Caki2 (cell line): ENCODE measurements at regions not wholly inside any gene's neighbourhood (a gene's known extent, or its start where the extent isn't known, plus 50 kb on each side); places are given as distances from the start of the nearest gene placed in this dataset.

Experiments
- DNase-seq: peaks from one replicate; pipeline ENCODE4 v3.0.0-alpha.2; 2015; ENCODE audit warnings: low read depth
- in situ Hi-C: cut with HindIII; loops from 2 replicates; pipeline ENCODE4 v1.10.0; 2016; ENCODE audit warnings: low sequenced_read_pairs, low pct_unique_long_range_greater_than_20kb, mixed read lengths

GRCh38 chr4:11546391-11547175 lies 117.9 kb upstream of the HS3ST1 start:
- in situ Hi-C loops = no loop called here
- DNase-seq = no peak

- DNase-seq = no peak
- in situ Hi-C loops = no loop called here
These were observed 117.0 kb upstream of the HS3ST1 start for GRCh38 chr4:11545651-11546050.

- in situ Hi-C loops = no loop called here
- DNase-seq = no peak
These were observed 115.5 kb upstream of the HS3ST1 start for GRCh38 chr4:11544211-11544610.

- DNase-seq = peak; percentile 69
- in situ Hi-C loops = no loop called here
These were observed 115.0 kb upstream of the HS3ST1 start for GRCh38 chr4:11543706-11544105.

- in situ Hi-C loops = no loop called here
- DNase-seq = no peak
These were observed 114.3 kb upstream of the HS3ST1 start for GRCh38 chr4:11542952-11543351.

- in situ Hi-C loops = no loop called here
- no peak for DNase-seq
These were observed 109.2 kb upstream of the HS3ST1 start for GRCh38 chr4:11537846-11538245.

- no peak for DNase-seq
- in situ Hi-C loops = no loop called here
These were observed 106.6 kb upstream of the HS3ST1 start for GRCh38 chr4:11535333-11535732.

GRCh38 chr4:11534623-11535302 lies 106.1 kb upstream of the HS3ST1 start:
- in situ Hi-C loops = no loop called here
- no peak for DNase-seq

GRCh38 chr4:11532138-11532537 lies 103.4 kb upstream of the HS3ST1 start:
- in situ Hi-C loops = no loop called here
- DNase-seq = no peak

- in situ Hi-C loops = no loop called here
- peak; percentile 59 for DNase-seq
These were observed 101.0 kb upstream of the HS3ST1 start for GRCh38 chr4:11529625-11530201.

GRCh38 chr4:11525085-11525484 lies 96.4 kb upstream of the HS3ST1 start:
- in situ Hi-C loops = no loop called here
- DNase-seq = no peak

GRCh38 chr4:11518754-11519153 lies 90.1 kb upstream of the HS3ST1 start:
- in situ Hi-C loops = no loop called here
- DNase-seq = no peak

GRCh38 chr4:11514779-11515419 lies 86.2 kb upstream of the HS3ST1 start:
- in situ Hi-C loops = no loop called here
- DNase-seq = no peak

GRCh38 chr4:11514003-11514402 lies 85.3 kb upstream of the HS3ST1 start:
- DNase-seq = no peak
- in situ Hi-C loops = no loop called here

- DNase-seq = no peak
- in situ Hi-C loops = no loop called here
These were observed 84.2 kb upstream of the HS3ST1 start for GRCh38 chr4:11512871-11513270.

- DNase-seq = no peak
- in situ Hi-C loops = no loop called here
These were observed 82.6 kb upstream of the HS3ST1 start for GRCh38 chr4:11511321-11511720.

GRCh38 chr4:11507920-11508319 lies 79.2 kb upstream of the HS3ST1 start:
- no peak for DNase-seq
- in situ Hi-C loops = no loop called here

GRCh38 chr4:11506194-11506593 lies 77.5 kb upstream of the HS3ST1 start:
- in situ Hi-C loops = no loop called here

More at GRCh38 chr4:11506194-11506593, 77.5 kb upstream of the HS3ST1 start:
- DNase-seq = no peak
